NCI-H226 (cell line): ENCODE measurements at regions not wholly inside any gene's neighbourhood (a gene's known extent, or its start where the extent isn't known, plus 50 kb on each side); places are given as distances from the start of the nearest gene placed in this dataset.

Experiments used
- DNase-seq: peaks from one replicate; pipeline ENCODE4 v3.0.0-alpha.2; 2015

DNA sequence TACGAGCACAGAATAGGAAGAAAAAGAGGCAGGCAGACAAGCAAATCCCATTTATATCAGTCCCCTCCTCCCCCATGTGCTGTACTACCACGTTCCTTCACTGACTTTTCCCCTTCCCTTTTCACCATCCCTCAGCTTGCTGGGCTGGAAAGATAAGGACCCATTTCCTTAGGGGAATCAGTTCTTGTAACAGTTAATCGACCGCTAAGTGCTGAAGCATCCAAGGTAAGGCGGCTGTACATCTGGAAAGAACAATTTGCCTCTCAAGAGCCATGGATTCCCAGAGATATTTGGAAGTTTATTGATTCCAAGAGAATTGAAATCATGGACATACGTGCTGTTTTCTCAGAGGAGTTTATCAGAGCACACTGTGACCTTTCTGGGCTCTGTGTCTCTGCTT lies 1688.0 kb downstream of the STIM2 start:
- DNase-seq, result no peak

DNA sequence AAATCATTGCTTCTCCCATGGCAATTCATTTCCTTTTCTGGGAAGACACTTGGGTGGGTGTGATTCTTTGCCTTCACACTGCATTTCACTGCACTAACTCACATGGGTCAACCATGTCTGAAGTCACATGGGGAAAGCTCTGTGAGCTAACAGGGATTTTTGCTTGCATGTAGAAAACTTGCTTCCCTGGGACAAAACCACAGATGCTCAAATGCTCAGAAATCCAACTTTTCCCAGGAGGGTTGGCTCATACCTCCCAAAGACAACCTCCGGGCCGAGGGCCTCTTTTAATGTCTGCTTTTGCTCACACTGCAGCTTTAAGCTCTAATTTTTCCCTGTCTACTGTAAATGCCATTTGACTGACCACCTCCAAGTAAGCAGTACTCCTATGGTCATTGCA lies 1695.2 kb downstream of the STIM2 start:
- DNase-seq, result no peak

- DNase-seq, result no peak
Measured at GRCh38 chr4:28557755-28558154, 1697.1 kb downstream of the STIM2 start.

DNA sequence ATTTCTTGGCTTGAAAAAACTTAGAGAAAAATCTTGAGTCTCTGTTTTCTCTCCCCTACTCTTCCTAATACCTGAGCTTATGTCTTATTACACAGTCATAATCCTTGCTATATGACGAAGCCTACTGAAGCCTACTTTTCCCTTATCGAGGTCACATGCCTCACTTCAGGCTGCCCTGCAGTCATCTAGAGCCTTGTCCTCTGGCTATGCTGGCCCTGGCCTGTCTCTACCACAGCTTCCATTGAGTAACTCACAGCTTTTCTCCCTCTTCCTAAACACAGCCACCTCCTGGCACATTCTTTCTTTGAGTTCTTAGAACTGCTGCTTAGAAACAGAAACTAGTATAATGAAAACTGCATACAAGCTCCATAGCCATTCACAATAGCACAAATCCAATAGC lies 1698.3 kb downstream of the STIM2 start:
- DNase-seq, result no peak

GRCh38 chr4:28562913-28563312 lies 1702.3 kb downstream of the STIM2 start:
- DNase-seq, result no peak

DNA sequence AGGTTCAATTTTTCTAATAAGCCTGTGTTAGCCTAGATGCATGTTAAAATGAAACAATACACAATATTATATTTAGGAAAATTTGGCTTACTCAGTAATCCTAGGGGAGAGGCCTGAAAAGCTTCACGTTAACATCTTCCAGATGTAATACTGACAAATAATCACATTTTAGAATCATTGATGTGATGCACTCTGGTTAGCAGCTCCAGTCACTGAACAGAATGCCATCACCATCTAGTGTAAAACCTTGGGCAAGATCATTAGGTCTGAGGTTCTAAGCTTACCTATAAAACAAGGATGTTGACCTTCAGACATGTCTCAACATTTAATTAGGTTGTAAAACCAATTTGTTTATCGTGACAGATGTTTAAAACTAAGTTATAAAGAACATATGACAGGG lies 1704.8 kb downstream of the STIM2 start:
- no peak for DNase-seq

DNA sequence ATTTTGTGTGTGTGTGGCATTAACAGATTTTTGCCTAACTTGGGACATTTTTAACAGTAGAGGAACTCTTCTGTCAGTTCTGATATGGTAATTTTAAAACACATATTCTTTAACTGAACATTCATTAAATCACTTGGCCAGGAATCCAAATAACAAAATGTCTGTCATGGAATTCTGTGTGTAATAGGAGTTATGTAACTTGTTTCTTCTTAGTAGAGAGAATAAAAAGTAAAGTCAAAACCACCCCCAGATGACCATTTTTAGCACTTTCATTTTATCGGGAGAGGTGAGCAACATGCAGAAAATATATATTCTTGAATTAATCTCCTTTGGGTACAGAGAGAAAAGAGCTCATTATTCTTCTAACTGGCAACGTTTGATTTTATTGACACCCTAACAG lies 1740.3 kb downstream of the STIM2 start:
- DNase-seq, result no peak

GRCh38 chr4:28621591-28621990 lies 1761.0 kb downstream of the STIM2 start:
- DNase-seq, result no peak

GRCh38 chr4:28636971-28637370 lies 1776.3 kb downstream of the STIM2 start:
- no peak for DNase-seq

GRCh38 chr4:28639747-28640146 lies 1779.1 kb downstream of the STIM2 start:
- no peak for DNase-seq

- DNase-seq, result no peak
Measured at GRCh38 chr4:28654618-28655017, 1794.0 kb downstream of the STIM2 start.

GRCh38 chr4:28665306-28665705 lies 1804.7 kb downstream of the STIM2 start:
- no peak for DNase-seq

GRCh38 chr4:28675582-28675981 lies 1814.9 kb downstream of the STIM2 start:
- peak; percentile 5 for DNase-seq

GRCh38 chr4:28677808-28678207 lies 1817.2 kb downstream of the STIM2 start:
- DNase-seq, result no peak

- DNase-seq, result no peak
Measured at GRCh38 chr4:28682847-28683246, 1822.2 kb downstream of the STIM2 start.

DNA sequence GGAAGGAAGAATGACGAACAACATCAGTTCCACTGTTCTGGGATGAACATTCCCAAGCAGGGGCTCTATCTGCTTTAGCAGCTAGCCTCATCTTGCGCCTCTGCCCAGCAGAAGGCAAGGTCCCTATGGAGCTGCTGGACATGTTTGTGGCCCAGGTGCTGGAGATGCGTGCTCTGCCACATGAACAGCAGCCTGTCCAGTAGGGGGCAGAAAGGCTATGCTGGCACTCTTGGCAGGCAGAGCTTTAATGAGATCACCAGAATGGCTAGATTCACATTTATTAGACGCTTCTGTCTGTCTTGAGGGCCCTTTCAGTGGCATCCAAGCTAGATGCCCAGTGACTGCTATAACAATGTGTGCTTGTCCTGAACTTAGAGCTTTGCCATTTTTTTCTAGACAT lies 1826.0 kb downstream of the STIM2 start:
- DNase-seq, result peak; percentile 53

GRCh38 chr4:28690890-28691289 lies 1830.2 kb downstream of the STIM2 start:
- DNase-seq, result no peak

DNA sequence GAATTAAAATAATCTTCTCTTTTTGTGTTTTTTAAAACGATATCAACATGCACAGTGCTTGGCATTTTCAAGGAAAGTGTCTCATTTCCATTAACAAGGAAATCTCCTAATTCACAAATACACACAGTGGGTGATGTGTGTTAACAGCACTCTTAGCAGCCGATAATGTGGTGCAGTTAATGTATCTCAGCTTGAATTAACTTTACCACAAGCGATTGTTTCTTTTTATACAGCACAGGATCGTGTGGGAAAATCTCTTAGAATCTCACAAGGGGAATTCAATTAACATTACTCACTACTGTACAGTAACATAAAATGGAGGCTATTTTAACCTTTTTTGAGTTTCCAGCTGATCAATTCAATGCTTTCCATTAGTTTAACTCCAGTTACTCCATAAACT lies 1841.9 kb downstream of the STIM2 start:
- no peak for DNase-seq

DNA sequence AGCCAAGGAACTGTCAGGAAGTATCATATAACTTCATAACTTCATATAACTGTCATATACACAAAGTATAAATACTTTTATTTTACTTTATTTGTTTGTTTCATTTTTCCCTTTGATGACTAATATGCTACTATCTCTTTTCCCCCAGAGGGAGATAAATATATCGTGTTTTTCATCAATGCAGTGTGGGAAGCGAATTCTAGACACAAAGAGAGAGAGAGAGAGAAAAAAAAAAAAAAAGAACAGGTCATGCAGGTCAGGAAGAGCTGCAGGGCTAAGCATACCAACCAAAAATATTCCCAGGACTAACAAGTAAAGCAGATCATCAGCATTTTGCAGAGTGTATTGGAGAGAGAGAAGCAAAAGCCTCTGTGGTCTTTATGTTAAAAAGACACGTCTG lies 1849.2 kb downstream of the STIM2 start:
- peak; percentile 48 for DNase-seq

DNA sequence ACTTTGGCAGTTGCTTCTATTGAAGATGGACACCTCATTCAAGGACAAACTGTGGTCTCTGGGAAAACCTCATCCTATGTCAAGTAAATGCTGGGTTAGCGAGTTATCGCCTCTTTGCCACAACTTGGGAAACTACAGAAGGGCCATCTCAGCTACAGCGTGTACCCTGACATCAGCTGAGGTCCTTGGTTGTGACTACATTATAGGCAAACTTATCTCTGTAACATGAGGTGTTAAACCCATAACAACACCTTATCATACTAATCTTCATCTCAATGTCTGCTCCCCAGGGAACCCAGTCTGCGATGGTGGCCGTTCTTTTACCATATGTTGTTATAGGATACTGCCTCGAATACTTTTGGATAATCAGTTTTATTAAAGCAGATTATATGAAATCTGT lies 1862.7 kb downstream of the STIM2 start:
- DNase-seq, result no peak

GRCh38 chr4:28724239-28724638 lies 1863.6 kb downstream of the STIM2 start:
- DNase-seq, result no peak

GRCh38 chr4:28730304-28730703 lies 1869.7 kb downstream of the STIM2 start:
- no peak for DNase-seq

DNA sequence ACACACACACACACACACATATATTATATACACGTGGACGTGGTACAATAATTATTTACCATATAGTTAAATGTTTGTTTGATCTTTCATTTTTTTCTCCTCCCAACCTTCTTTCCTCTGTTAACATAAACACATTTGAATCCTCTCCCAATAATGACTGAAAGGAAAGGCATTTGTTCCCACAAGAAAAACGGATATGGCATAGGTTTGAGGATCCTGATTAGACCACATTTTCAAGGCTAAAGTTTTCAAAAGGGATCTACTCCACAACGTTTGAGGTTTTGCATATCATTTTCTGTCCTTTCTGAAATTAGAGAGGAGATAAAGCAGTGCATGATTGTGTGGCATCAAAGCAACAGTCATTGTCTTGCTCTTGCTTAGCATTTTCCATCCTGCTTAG lies 1883.4 kb downstream of the STIM2 start:
- DNase-seq, result no peak

GRCh38 chr4:28754376-28754775 lies 1893.7 kb downstream of the STIM2 start:
- DNase-seq, result peak; percentile 1

- DNase-seq, result no peak
Measured at GRCh38 chr4:28755081-28755480, 1894.4 kb downstream of the STIM2 start.

GRCh38 chr4:28759064-28759463 lies 1898.4 kb downstream of the STIM2 start:
- DNase-seq, result no peak
